ENCODE measurements at regions not wholly inside any gene's neighbourhood (a gene's known extent, or its start where the extent isn't known, plus 50 kb on each side); places are given as distances from the start of the nearest gene placed in this dataset.

DNA sequence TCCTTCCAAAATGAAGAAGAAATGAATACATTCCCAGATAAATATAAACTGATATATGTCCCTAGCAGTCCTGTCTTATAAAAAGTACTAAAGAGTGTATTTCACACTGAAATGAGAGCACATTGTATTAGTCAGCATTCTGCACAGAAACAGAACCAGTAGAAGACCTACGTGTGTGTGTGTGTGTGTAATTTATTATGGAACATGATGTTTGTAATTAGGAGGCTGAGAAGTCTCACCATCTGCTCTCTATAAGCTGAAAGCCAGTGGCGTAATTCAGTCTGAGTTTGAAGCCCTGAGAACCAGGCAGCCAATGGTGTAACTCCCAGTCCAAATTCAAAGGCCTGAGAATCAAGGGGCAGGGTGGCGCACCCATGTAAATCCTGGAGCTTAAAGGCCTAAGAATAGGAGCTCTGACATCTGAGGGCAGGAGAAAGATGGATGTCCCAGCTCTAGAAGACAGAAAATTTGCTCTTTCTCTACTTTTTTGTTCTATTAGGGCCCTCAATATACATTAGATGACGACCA is 146.5 kb upstream of the LYPLAL1 start (continued):
- TF ChIP-seq, protein P1, sequence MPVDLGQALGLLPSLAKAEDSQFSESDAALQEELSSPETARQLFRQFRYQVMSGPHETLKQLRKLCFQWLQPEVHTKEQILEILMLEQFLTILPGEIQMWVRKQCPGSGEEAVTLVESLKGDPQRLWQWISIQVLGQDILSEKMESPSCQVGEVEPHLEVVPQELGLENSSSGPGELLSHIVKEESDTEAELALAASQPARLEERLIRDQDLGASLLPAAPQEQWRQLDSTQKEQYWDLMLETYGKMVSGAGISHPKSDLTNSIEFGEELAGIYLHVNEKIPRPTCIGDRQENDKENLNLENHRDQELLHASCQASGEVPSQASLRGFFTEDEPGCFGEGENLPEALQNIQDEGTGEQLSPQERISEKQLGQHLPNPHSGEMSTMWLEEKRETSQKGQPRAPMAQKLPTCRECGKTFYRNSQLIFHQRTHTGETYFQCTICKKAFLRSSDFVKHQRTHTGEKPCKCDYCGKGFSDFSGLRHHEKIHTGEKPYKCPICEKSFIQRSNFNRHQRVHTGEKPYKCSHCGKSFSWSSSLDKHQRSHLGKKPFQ (CRISPR knock-in tag; IDR thresholded peaks at IDR 0.05; ENCODE audit: insufficient replicate concordance) = no peak
- TF ChIP-seq, protein P2, sequence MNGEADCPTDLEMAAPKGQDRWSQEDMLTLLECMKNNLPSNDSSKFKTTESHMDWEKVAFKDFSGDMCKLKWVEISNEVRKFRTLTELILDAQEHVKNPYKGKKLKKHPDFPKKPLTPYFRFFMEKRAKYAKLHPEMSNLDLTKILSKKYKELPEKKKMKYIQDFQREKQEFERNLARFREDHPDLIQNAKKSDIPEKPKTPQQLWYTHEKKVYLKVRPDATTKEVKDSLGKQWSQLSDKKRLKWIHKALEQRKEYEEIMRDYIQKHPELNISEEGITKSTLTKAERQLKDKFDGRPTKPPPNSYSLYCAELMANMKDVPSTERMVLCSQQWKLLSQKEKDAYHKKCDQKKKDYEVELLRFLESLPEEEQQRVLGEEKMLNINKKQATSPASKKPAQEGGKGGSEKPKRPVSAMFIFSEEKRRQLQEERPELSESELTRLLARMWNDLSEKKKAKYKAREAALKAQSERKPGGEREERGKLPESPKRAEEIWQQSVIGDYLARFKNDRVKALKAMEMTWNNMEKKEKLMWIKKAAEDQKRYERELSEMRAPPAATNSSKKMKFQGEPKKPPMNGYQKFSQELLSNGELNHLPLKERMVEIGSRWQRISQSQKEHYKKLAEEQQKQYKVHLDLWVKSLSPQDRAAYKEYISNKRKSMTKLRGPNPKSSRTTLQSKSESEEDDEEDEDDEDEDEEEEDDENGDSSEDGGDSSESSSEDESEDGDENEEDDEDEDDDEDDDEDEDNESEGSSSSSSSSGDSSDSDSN (CRISPR knock-in tag; IDR thresholded peaks at IDR 0.05) = no peak

DNA sequence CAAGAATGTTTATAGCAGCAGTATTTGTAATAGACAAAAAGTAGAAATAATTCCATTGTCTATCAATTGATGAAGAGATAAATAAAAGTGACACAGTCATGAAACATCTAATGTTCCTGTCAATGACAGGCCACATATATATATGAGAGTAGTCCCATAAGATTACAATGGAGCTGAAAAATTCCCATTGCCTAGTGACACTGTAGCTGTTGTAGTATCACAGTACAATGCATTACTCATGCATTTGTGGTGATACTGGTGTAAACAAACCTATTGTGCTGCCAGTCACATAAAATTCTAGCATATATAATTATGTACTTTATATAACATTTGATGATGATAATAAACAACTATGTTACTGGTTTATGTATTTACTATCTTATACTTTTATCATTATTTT is 141.9 kb upstream of the LYPLAL1 start:
- Histone ChIP-seq H3K27ac (ENCODE audit: extremely low read length, insufficient read depth, low read length) (no peak overlapping the region), H3K4me3 (replicated peaks in 1 of 3; ENCODE audit: insufficient read depth in 1 of 3, low read depth in 2 of 3, low read length in 3 of 3) (no peak overlapping the region), H2AFZ (ENCODE audit: low read length) (no peak overlapping the region), H3K9me3 (ENCODE audit: low read length) (no peaks in the 10 kb centered on the region), H3K9ac (ENCODE audit: insufficient read depth, low read depth, low read length) (no peak overlapping the region), H3K36me3 (replicated peaks in 1 of 2; ENCODE audit: control insufficient read depth in 1 of 2, insufficient read depth in 2 of 2, low read length in 2 of 2) (no peaks in the 10 kb centered on the region), H4K20me1 (ENCODE audit: insufficient read depth, low read length) (no peaks in the 10 kb centered on the region), H3K27me3 (ENCODE audit: control insufficient read depth in 1 of 2, insufficient read depth in 2 of 2, low read length in 2 of 2) (no peaks in the 10 kb centered on the region), H3K4me1 (ENCODE audit: insufficient read depth, low read length) (no peaks in the 10 kb centered on the region), H3K4me2 (ENCODE audit: low read depth, low read length) (no peak overlapping the region), H3K79me2 (ENCODE audit: insufficient read depth, low read length) (no peaks in the 10 kb centered on the region)
- no peak for ATAC-seq
- CTCF ChIA-PET (ENCODE audit: low intra/inter-chr PET ratio, low total read pairs) = no interaction called here
- no peak for FAIRE-seq
- no peak for DNase-seq (ENCODE audit: low spot score)
- intact Hi-C loops (cut with micrococcal nuclease; ENCODE audit: unreplicated experiment) = no loop called here
- TF ChIP-seq ZSCAN30 (CRISPR knock-in tag; IDR thresholded peaks at IDR 0.05) = no peak
- TF ChIP-seq ZNF678 (CRISPR knock-in tag; IDR thresholded peaks at IDR 0.05) = no peak
- no peak for TF ChIP-seq SRY (CRISPR knock-in tag; IDR thresholded peaks at IDR 0.05)
- no peak for TF ChIP-seq ZNF557 (CRISPR knock-in tag; IDR thresholded peaks at IDR 0.05)
- TF ChIP-seq, protein P3, sequence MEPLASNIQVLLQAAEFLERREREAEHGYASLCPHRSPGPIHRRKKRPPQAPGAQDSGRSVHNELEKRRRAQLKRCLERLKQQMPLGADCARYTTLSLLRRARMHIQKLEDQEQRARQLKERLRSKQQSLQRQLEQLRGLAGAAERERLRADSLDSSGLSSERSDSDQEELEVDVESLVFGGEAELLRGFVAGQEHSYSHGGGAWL (CRISPR knock-in tag; IDR thresholded peaks at IDR 0.05) = no peak
- TF ChIP-seq, protein P4, sequence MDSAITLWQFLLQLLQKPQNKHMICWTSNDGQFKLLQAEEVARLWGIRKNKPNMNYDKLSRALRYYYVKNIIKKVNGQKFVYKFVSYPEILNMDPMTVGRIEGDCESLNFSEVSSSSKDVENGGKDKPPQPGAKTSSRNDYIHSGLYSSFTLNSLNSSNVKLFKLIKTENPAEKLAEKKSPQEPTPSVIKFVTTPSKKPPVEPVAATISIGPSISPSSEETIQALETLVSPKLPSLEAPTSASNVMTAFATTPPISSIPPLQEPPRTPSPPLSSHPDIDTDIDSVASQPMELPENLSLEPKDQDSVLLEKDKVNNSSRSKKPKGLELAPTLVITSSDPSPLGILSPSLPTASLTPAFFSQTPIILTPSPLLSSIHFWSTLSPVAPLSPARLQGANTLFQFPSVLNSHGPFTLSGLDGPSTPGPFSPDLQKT (CRISPR knock-in tag; IDR thresholded peaks at IDR 0.05; ENCODE audit: borderline replicate concordance) = no peak
- TF ChIP-seq HDAC6 (IDR thresholded peaks at IDR 0.05; ENCODE audit: low read depth, low read length) = no peak
- no TSS peak for BruUV-seq (replicated peaks)
- POLR2A ChIA-PET = no interaction called here
- in situ Hi-C loops (cut with HindIII; ENCODE audit: extremely low pct_ligation_motif_present, low pct_unique_long_range_greater_than_20kb) = no loop called here

Measured in HepG2 (cell line).